GM23338 (cell line): ENCODE measurements at regions not wholly inside any gene's neighbourhood (a gene's known extent, or its start where the extent isn't known, plus 50 kb on each side); places are given as distances from the start of the nearest gene placed in this dataset.

ENCODE experiments used
- ATAC-seq: fragments of 200-7000 bp; cut with Tn5 transposase; 3 replicates; pipeline ENCODE4 v1.9.1; 2020
- DNase-seq: peaks from one replicate; pipeline ENCODE4 v3.0.0-alpha.2; 2015; ENCODE audit warnings: low spot score
- H2AFZ ChIP-seq: fragments of 200-600 bp; sonication (generic); 2 replicates; pipeline ENCODE4 v1.8.0; 2016; ENCODE audit warnings: antibody characterized with exemption, mild to moderate bottlenecking, moderate library complexity
- H3F3A ChIP-seq: fragments of 200-600 bp; sonication (generic); replicated peaks from 2 replicates; pipeline ENCODE4 v1.8.0; 2017; ENCODE audit warnings: antibody characterized with exemption, mixed run types, low read depth
- H3K27ac ChIP-seq: fragments of 200-600 bp; sonication (generic); 2 replicates; pipeline ENCODE4 v1.6.1; 2016; ENCODE audit warnings: low read depth
- H3K27me3 ChIP-seq: fragments of 200-600 bp; sonication (generic); 2 replicates; pipeline ENCODE4 v1.8.0; 2016; ENCODE audit warnings: mild to moderate bottlenecking, mixed run types, moderate library complexity; ENCODE audit not compliant: insufficient read depth
- H3K36me3 ChIP-seq: fragments of 200-600 bp; sonication (generic); 2 replicates; pipeline ENCODE4 v1.8.0; 2016; ENCODE audit warnings: mild to moderate bottlenecking; ENCODE audit not compliant: insufficient read depth
- H3K4me1 ChIP-seq: fragments of 200-600 bp; sonication (generic); 2 replicates; pipeline ENCODE4 v1.8.0; 2016; ENCODE audit warnings: mild to moderate bottlenecking, moderate library complexity; ENCODE audit not compliant: insufficient read depth
- H3K4me2 ChIP-seq: fragments of 200-600 bp; sonication (generic); 2 replicates; pipeline ENCODE4 v1.7.1; 2017; ENCODE audit warnings: mixed run types
- H3K4me3 ChIP-seq: fragments of 200-600 bp; sonication (generic); 2 replicates; pipeline ENCODE4 v1.6.1; 2016; ENCODE audit warnings: mixed run types
- H3K79me2 ChIP-seq: fragments of 200-600 bp; sonication (generic); replicated peaks from 2 replicates; pipeline ENCODE4 v1.8.0; 2017; ENCODE audit warnings: mild to moderate bottlenecking; ENCODE audit not compliant: insufficient read depth
- H3K9me2 ChIP-seq: fragments of 200-600 bp; sonication (generic); 2 replicates; pipeline ENCODE4 v1.8.0; 2017; ENCODE audit not compliant: insufficient read depth
- H4K20me1 ChIP-seq: fragments of 200-600 bp; sonication (generic); replicated peaks from 2 replicates; pipeline ENCODE4 v1.8.0; 2017; ENCODE audit warnings: mild to moderate bottlenecking; ENCODE audit not compliant: insufficient read depth
- H3K27ac Mint-ChIP-seq: 2 replicates; pipeline ENCODE4 v1.8.0; 2020; ENCODE audit warnings: inconsistent platforms, mild to moderate bottlenecking, moderate library complexity, mixed read lengths
- H3K27me3 Mint-ChIP-seq: 3 replicates; pipeline ENCODE4 v1.8.0; 2022; ENCODE audit warnings: low read depth, mild to moderate bottlenecking, moderate library complexity, mixed read lengths, inconsistent platforms; ENCODE audit not compliant: insufficient read depth, poor library complexity
- H3K36me3 Mint-ChIP-seq: 3 replicates; pipeline ENCODE4 v1.8.0; 2021; ENCODE audit warnings: low read depth, mild to moderate bottlenecking, inconsistent platforms, moderate library complexity, mixed read lengths
- H3K4me1 Mint-ChIP-seq: 3 replicates; pipeline ENCODE4 v1.8.0; 2020; ENCODE audit warnings: mild to moderate bottlenecking, inconsistent platforms, mixed read lengths
- H3K4me3 Mint-ChIP-seq: 3 replicates; pipeline ENCODE4 v1.8.0; 2021; ENCODE audit warnings: moderate library complexity, mild to moderate bottlenecking, inconsistent platforms, mixed read lengths
- H3K9me3 Mint-ChIP-seq: 3 replicates; pipeline ENCODE4 v1.8.0; 2020; ENCODE audit warnings: moderate library complexity, mild to moderate bottlenecking, inconsistent platforms, mixed read lengths
- CREB1 ChIP-seq: fragments of 250-450 bp; sonication (Bioruptor Pico); IDR thresholded peaks from 2 replicates; pipeline ENCODE4 v1.5.0; 2020; ENCODE audit warnings: low read depth, mild to moderate bottlenecking, moderate library complexity
- CTCF ChIP-seq, 2 experiments: fragments of 200-600 bp in 1 of 2; sonication (generic) in 1 of 2; conservative IDR thresholded peaks; 2 replicates each; pipeline versions ENCODE4 v1.5.1 to v1.6.1; 2016 to 2017; ENCODE audit warnings: antibody characterized with exemption in 2 of 2, low read depth in 2 of 2, mild to moderate bottlenecking in 2 of 2, moderate library complexity in 1 of 2
- ETS1 ChIP-seq: IDR thresholded peaks from 2 replicates; pipeline ENCODE4 v1.6.1; 2016; ENCODE audit warnings: antibody characterized with exemption
- EZH2 ChIP-seq: fragments of 200-600 bp; sonication (generic); IDR thresholded peaks from one replicate; pipeline ENCODE4 v1.8.0; 2017; ENCODE audit warnings: antibody characterized with exemption, mild to moderate bottlenecking, low read depth; ENCODE audit not compliant: unreplicated experiment
- EZH2phosphoT487 ChIP-seq: fragments of 200-600 bp; sonication (generic); IDR thresholded peaks from one replicate; pipeline ENCODE4 v1.8.1; 2018; ENCODE audit warnings: antibody characterized with exemption; ENCODE audit not compliant: unreplicated experiment
- NANOG ChIP-seq: IDR thresholded peaks from 2 replicates; pipeline ENCODE4 v1.6.1; 2016; ENCODE audit warnings: antibody characterized with exemption, borderline replicate concordance
- POLR2AphosphoS5 ChIP-seq: IDR thresholded peaks from 2 replicates; pipeline ENCODE4 v1.6.1; 2016; ENCODE audit warnings: antibody characterized with exemption, low read depth
- STAT1 ChIP-seq: IDR thresholded peaks from one replicate; pipeline ENCODE4 v1.6.1; 2016; ENCODE audit warnings: antibody characterized with exemption; ENCODE audit not compliant: unreplicated experiment
- ZNF114 ChIP-seq: fragments of 250-450 bp; sonication (Bioruptor Pico); IDR thresholded peaks from 2 replicates; pipeline ENCODE4 v1.5.0; 2020; ENCODE audit warnings: mild to moderate bottlenecking, moderate library complexity
- ZNF331 ChIP-seq: fragments of 250-450 bp; sonication (Bioruptor Pico); IDR thresholded peaks from 2 replicates; pipeline ENCODE4 v1.5.0; 2020; ENCODE audit warnings: low read depth, mild to moderate bottlenecking, moderate library complexity
- ZNF462 ChIP-seq: fragments of 250-450 bp; sonication (Bioruptor Pico); IDR thresholded peaks from 2 replicates; pipeline ENCODE4 v1.5.0; 2020; ENCODE audit warnings: mild to moderate bottlenecking, moderate library complexity

- no peak overlapping the region for H3K4me2 ChIP-seq
- H3K36me3 ChIP-seq, result no peaks in the 10 kb centered on the region
- ATAC-seq (no peak), DNase-seq (no peak)
- 0 out of 2 replicates have a peak, but pooled peaks cover 4% of the 10 kb centered on the region for H3K9me2 ChIP-seq
- no peak overlapping the region for H3K27ac ChIP-seq
- peak overlapping the region; percentile 38; the same call in 1 of the 2 replicates for H2AFZ ChIP-seq
- Mint-ChIP-seq H3K9me3 (no peaks in the 10 kb centered on the region), H3K27me3 (no peaks in the 10 kb centered on the region), H3K36me3 (no peaks in the 10 kb centered on the region), H3K4me3 (no peak overlapping the region), H3K27ac (no peak overlapping the region), H3K4me1 (no peaks in the 10 kb centered on the region)
- H3K4me1 ChIP-seq, result no peaks in the 10 kb centered on the region
- no peaks in the 10 kb centered on the region for H3K27me3 ChIP-seq
- no peaks in the 10 kb centered on the region for H4K20me1 ChIP-seq
- H3K4me3 ChIP-seq, result no peak overlapping the region
- H3F3A ChIP-seq, result no peaks in the 10 kb centered on the region
- H3K79me2 ChIP-seq, result no peaks in the 10 kb centered on the region
- TF ChIP-seq CTCF (conservative IDR thresholded peaks at IDR 0.05; ENCODE audit: low read depth in 2 of 2) (0 out of 4 replicates have a peak, but pooled peaks of 1 of the 2 experiments have one; percentile 4), CREB1 (CRISPR knock-in tag) (no peak)
These were observed 693.9 kb downstream of the MED13L start for GRCh38 chr12:115583591-115583990.

GRCh38 chr12:115577401-115577800 is 700.1 kb downstream of the MED13L start:
- no peak for ATAC-seq
- Histone ChIP-seq H3K27me3 (no peaks in the 10 kb centered on the region), H3F3A (no peaks in the 10 kb centered on the region), H3K4me2 (no peak overlapping the region), H3K27ac (no peak overlapping the region), H3K9me2 (no peaks in the 10 kb centered on the region), H3K4me3 (no peak overlapping the region), H2AFZ (no peak overlapping the region), H3K4me1 (peaks cover 8% of the 10 kb centered on the region), H4K20me1 (no peaks in the 10 kb centered on the region), H3K36me3 (no peaks in the 10 kb centered on the region), H3K79me2 (no peaks in the 10 kb centered on the region)
- Mint-ChIP-seq H3K9me3 (no peaks in the 10 kb centered on the region), H3K27me3 (peaks cover 4% of the 10 kb centered on the region), H3K27ac (no peak overlapping the region), H3K4me3 (no peak overlapping the region), H3K36me3 (no peaks in the 10 kb centered on the region), H3K4me1 (peaks cover 10% of the 10 kb centered on the region)
- no peak for DNase-seq
- TF ChIP-seq POLR2AphosphoS5, result no peak
- TF ChIP-seq NANOG, result no peak
- no peak for TF ChIP-seq CTCF (conservative IDR thresholded peaks at IDR 0.05; ENCODE audit: low read depth in 2 of 2)
- TF ChIP-seq ZNF114 (CRISPR knock-in tag), result no peak
- no peak for TF ChIP-seq EZH2phosphoT487
- TF ChIP-seq ZNF331, result no peak
- no peak for TF ChIP-seq ZNF462 (CRISPR knock-in tag)
- no peak for TF ChIP-seq STAT1
- no peak for TF ChIP-seq EZH2
- TF ChIP-seq ETS1, result no peak
- no peak for TF ChIP-seq CREB1 (CRISPR knock-in tag)
